ENCODE measurements at regions not wholly inside any gene's neighbourhood (a gene's known extent, or its start where the extent isn't known, plus 50 kb on each side); places are given as distances from the start of the nearest gene placed in this dataset.

DNA sequence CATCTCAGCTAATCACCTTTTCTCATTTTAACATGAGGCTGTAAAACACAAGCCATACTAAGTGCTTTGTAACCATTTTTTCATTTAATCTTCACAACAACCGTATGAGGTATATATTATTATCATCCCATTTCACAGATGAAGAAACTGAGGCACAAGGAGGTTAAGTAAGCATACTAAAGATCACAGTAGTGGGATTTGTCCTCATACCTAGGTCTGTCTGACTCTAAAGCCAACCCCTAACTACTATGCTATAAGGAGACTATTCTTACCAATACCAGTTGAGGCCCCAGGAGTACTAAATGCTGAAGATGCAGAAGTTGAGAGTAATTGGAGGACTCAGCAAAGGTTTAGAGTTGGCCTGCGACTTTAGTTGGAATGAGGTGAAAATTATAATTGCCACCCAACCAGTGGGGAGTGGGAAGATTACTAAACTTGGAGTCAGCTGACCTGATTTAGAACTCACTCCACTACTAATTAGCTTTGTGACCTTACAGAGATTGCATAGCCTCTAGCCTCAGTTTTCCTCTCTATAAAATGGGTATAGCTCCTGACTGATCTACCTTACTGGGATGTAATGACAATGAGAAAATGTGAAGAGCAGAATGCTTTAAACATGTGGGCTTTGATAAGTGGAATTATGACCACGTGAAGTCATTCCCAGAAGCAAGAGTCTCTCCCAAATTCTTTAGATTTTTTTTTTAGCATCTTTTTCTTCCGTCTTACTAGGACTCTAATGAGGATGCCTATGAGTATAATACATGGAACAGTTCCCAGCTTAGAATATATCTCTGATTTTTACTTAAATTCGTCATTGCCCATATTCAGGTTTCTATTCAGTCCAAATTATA, 85.8 kb upstream of the IPO9 start:
- Histone ChIP-seq H3K4me1 (no peaks in the 10 kb centered on the region), H3K27me3 (no peaks in the 10 kb centered on the region), H3K36me3 (no peaks in the 10 kb centered on the region), H3K9me3 (no peaks in the 10 kb centered on the region), H3K4me3 (ENCODE audit: low read depth, low read length) (no peak overlapping the region)
- TF ChIP-seq, protein P1, sequence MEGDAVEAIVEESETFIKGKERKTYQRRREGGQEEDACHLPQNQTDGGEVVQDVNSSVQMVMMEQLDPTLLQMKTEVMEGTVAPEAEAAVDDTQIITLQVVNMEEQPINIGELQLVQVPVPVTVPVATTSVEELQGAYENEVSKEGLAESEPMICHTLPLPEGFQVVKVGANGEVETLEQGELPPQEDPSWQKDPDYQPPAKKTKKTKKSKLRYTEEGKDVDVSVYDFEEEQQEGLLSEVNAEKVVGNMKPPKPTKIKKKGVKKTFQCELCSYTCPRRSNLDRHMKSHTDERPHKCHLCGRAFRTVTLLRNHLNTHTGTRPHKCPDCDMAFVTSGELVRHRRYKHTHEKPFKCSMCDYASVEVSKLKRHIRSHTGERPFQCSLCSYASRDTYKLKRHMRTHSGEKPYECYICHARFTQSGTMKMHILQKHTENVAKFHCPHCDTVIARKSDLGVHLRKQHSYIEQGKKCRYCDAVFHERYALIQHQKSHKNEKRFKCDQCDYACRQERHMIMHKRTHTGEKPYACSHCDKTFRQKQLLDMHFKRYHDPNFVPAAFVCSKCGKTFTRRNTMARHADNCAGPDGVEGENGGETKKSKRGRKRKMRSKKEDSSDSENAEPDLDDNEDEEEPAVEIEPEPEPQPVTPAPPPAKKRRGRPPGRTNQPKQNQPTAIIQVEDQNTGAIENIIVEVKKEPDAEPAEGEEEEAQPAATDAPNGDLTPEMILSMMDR (IDR thresholded peaks at IDR 0.05; ENCODE audit: low read depth, low read length) = no peak
- DNase-seq = no peak

DNA sequence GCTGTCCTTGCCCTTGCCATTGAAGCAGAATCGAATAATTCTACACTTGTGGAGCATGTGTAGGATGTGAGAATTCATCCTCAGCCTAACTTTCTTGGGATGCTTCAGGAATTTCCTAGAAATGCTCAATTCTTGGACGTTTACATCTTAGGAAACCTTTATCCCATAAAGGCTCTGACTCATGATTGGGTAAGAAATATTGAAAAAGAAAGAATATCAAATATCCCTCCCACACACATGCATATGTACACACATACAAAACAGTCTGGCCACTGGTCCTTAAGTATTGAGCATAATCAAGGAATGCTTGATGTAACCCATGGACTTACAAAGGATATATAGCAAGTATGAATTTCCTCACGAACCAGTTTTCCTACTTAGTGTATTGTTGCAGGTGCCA, 83.9 kb upstream of the IPO9 start:
- no peak for DNase-seq
- no peak overlapping the region for H3K4me3 ChIP-seq (ENCODE audit: low read depth, low read length)
- H3K27me3 ChIP-seq = no peaks in the 10 kb centered on the region
- H3K9me3 ChIP-seq = no peaks in the 10 kb centered on the region
- H3K36me3 ChIP-seq = no peaks in the 10 kb centered on the region
- TF ChIP-seq, protein P1 (IDR thresholded peaks at IDR 0.05; ENCODE audit: low read depth, low read length) = no peak
- H3K4me1 ChIP-seq = no peaks in the 10 kb centered on the region

DNA sequence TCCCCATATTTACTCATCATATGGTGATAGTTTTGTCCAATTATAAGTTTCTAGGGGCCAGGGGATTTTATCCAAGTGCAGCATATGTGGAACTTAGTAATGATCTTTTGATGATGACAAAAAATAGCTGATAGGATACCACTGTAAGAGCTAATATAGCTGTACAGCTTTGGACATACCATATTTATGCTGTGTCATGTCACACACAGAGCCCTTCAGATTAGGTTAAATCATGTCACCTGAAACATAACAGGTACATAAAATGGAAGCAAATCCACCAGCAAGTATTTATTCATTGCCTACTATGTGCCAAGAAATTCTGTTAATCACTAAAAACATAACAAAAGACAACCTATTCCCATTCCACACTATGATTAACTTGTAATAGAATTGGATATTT, 82.8 kb upstream of the IPO9 start:
- no peaks in the 10 kb centered on the region for H3K9me3 ChIP-seq
- no peak overlapping the region for H3K4me3 ChIP-seq (ENCODE audit: low read depth, low read length)
- H3K4me1 ChIP-seq = no peaks in the 10 kb centered on the region
- H3K36me3 ChIP-seq = no peaks in the 10 kb centered on the region
- H3K27me3 ChIP-seq = no peaks in the 10 kb centered on the region
- TF ChIP-seq, protein P1 (IDR thresholded peaks at IDR 0.05; ENCODE audit: low read depth, low read length) = no peak
- DNase-seq = no peak

DNA sequence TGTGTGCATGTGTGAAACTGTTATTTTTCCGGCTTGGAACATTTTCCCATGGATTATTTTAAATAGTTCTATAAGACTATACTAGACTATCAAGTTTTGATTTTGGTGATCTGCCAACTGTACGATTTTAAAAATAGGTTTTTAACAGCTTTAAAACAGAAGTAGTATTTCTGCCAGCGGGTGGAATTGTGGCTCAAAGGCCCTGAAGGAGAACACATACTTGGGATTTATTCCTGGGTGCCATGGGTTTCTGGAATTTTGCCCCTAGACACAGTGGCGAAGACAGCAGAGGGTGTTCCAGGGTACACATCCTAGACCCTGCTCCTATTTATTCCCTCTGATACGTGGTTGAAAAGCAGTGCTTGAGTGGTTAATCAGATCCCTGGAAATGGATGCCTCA, 81.7 kb upstream of the IPO9 start:
- Histone ChIP-seq H3K27me3 (no peaks in the 10 kb centered on the region), H3K36me3 (no peaks in the 10 kb centered on the region), H3K4me3 (ENCODE audit: low read depth, low read length) (no peak overlapping the region), H3K4me1 (peaks cover 3% of the 10 kb centered on the region; the same call in 1 of the 2 replicates), H3K9me3 (no peaks in the 10 kb centered on the region)
- TF ChIP-seq, protein P1 (IDR thresholded peaks at IDR 0.05; ENCODE audit: low read depth, low read length) = no peak
- no peak for DNase-seq

DNA sequence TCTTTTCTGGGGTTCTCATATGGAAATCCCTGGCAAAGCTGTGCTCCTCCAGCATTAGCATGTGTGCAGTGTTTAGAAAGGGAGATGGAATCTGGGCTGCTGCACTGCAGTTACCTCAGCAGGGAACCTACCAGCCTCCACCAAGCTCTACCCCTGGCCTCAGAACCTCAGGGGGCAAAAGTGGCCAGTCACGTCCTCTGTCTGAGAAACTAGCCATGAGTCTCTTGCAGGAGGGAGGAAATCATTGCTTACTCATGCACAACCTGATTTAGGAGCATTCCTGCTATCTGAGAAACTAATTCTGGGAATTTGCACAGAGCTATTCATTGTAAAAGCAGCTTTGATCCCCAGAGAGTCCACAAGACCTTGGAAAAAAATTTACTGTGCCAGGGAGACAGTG, 80.6 kb upstream of the IPO9 start:
- Histone ChIP-seq H3K9me3 (no peaks in the 10 kb centered on the region), H3K4me3 (ENCODE audit: low read depth, low read length) (no peak overlapping the region), H3K27me3 (no peaks in the 10 kb centered on the region), H3K4me1 (peaks cover 3% of the 10 kb centered on the region), H3K36me3 (no peaks in the 10 kb centered on the region)
- TF ChIP-seq, protein P1 (IDR thresholded peaks at IDR 0.05; ENCODE audit: low read depth, low read length) = no peak
- DNase-seq = no peak

DNA sequence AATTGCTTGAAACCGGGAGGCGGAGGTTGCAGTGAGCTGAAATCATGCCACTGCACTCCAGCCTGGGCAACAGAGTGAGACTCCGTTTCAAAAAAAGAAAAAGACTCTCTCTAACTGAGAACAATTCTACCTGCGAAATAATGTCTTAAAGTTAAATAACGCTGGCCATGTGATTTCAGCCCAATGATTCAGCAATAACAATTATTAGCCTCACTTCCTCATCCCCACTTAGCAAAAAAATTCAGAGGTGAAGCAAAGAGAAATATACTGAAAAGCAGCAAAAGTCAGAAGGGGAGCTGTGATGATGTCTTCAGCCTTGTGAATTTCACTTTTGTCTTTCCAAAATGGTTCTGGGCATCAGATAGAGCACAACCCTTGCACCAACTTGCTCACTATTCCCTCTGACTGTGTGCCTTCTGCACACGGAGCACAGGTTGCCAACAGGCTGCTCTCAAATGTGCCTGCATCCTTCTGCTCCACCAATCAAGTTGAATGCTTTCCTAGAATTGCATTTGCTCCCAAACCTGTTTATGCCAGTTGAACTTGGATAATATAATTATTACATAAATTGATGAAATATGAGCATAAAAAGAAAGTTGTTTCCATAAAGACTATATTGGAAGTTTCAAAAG, 79.8 kb upstream of the IPO9 start:
- Histone ChIP-seq H3K4me3 (ENCODE audit: low read depth, low read length) (no peak overlapping the region), H3K27me3 (no peaks in the 10 kb centered on the region), H3K4me1 (peaks cover 8% of the 10 kb centered on the region), H3K9me3 (no peaks in the 10 kb centered on the region), H3K36me3 (no peaks in the 10 kb centered on the region)
- no peak for DNase-seq
- TF ChIP-seq, protein P1 (IDR thresholded peaks at IDR 0.05; ENCODE audit: low read depth, low read length) = no peak
